ENCODE measurements at regions not wholly inside any gene's neighbourhood (a gene's known extent, or its start where the extent isn't known, plus 50 kb on each side); places are given as distances from the start of the nearest gene placed in this dataset.

- Histone ChIP-seq H3K27me3 (ENCODE audit: control insufficient read depth, insufficient read depth, low read length) (no peaks in the 10 kb centered on the region), H3K4me3 (ENCODE audit: low read length) (no peak overlapping the region), H3K4me1 (ENCODE audit: control insufficient read depth, insufficient read depth, low read length) (no peaks in the 10 kb centered on the region), H3K36me3 (ENCODE audit: control insufficient read depth, insufficient read depth, low read length) (no peaks in the 10 kb centered on the region), H3K27ac (ENCODE audit: low read length) (no peak overlapping the region), H3K9me3 (ENCODE audit: control insufficient read depth, insufficient read depth, low read length) (no peaks in the 10 kb centered on the region)
- Mint-ChIP-seq H3K4me3 (no peak overlapping the region), H3K27ac (no peak overlapping the region), H3K27me3 (ENCODE audit: low read depth in 2 of 2) (no peaks in the 10 kb centered on the region), H3K9me3 (peaks cover 0 to 5% of the 10 kb centered on the region in 2 donors), H3K36me3 (no peaks in the 10 kb centered on the region), H3K4me1 (no peaks in the 10 kb centered on the region)
- ATAC-seq: no peak
- DNase-seq: no peak
- WGBS (ENCODE audit: insufficient coverage): 80% methylated on average over 6 of the region's 6 CpGs
- intact Hi-C loops (cut with micrococcal nuclease): no loop called here
- TF ChIP-seq, protein P1, sequence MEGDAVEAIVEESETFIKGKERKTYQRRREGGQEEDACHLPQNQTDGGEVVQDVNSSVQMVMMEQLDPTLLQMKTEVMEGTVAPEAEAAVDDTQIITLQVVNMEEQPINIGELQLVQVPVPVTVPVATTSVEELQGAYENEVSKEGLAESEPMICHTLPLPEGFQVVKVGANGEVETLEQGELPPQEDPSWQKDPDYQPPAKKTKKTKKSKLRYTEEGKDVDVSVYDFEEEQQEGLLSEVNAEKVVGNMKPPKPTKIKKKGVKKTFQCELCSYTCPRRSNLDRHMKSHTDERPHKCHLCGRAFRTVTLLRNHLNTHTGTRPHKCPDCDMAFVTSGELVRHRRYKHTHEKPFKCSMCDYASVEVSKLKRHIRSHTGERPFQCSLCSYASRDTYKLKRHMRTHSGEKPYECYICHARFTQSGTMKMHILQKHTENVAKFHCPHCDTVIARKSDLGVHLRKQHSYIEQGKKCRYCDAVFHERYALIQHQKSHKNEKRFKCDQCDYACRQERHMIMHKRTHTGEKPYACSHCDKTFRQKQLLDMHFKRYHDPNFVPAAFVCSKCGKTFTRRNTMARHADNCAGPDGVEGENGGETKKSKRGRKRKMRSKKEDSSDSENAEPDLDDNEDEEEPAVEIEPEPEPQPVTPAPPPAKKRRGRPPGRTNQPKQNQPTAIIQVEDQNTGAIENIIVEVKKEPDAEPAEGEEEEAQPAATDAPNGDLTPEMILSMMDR (IDR thresholded peaks at IDR 0.05): no peak
These were observed 64.6 kb upstream of the SPAG17 start for GRCh38 chr1:118249641-118250040.

- Histone ChIP-seq H3K36me3 (ENCODE audit: control insufficient read depth, insufficient read depth, low read length) (no peaks in the 10 kb centered on the region), H3K9me3 (ENCODE audit: control insufficient read depth, insufficient read depth, low read length) (no peaks in the 10 kb centered on the region), H3K4me3 (ENCODE audit: low read length) (no peak overlapping the region), H3K4me1 (ENCODE audit: control insufficient read depth, insufficient read depth, low read length) (no peaks in the 10 kb centered on the region), H3K27ac (ENCODE audit: low read length) (no peak overlapping the region), H3K27me3 (ENCODE audit: control insufficient read depth, insufficient read depth, low read length) (no peaks in the 10 kb centered on the region)
- TF ChIP-seq, protein P1 (IDR thresholded peaks at IDR 0.05): no peak
- no peak overlapping the region for H3K4me3 Mint-ChIP-seq
- intact Hi-C loops (cut with micrococcal nuclease): no loop called here
- WGBS (ENCODE audit: insufficient coverage): 75% methylated on average over 3 of the region's 3 CpGs
- H3K9me3 Mint-ChIP-seq: peaks cover 6 to 11% of the 10 kb centered on the region in 2 donors
- H3K36me3 Mint-ChIP-seq: no peaks in the 10 kb centered on the region
- DNase-seq: no peak
- no peak overlapping the region for H3K27ac Mint-ChIP-seq
- no peaks in the 10 kb centered on the region for H3K27me3 Mint-ChIP-seq (ENCODE audit: low read depth in 2 of 2)
- H3K4me1 Mint-ChIP-seq: no peaks in the 10 kb centered on the region
- no peak for ATAC-seq
These were observed 62.6 kb upstream of the SPAG17 start for GRCh38 chr1:118247593-118247992.

GRCh38 chr1:118246646-118247045 lies 61.6 kb upstream of the SPAG17 start:
- H3K4me3 Mint-ChIP-seq: no peak overlapping the region
- no peaks in the 10 kb centered on the region for H3K27me3 ChIP-seq (ENCODE audit: control insufficient read depth, insufficient read depth, low read length)
- peaks cover 6 to 11% of the 10 kb centered on the region in 2 donors for H3K9me3 Mint-ChIP-seq
- no peak for DNase-seq
- intact Hi-C loops (cut with micrococcal nuclease): no loop called here
- no peaks in the 10 kb centered on the region for H3K36me3 ChIP-seq (ENCODE audit: control insufficient read depth, insufficient read depth, low read length)
- H3K4me1 ChIP-seq (ENCODE audit: control insufficient read depth, insufficient read depth, low read length): no peaks in the 10 kb centered on the region
- no peaks in the 10 kb centered on the region for H3K9me3 ChIP-seq (ENCODE audit: control insufficient read depth, insufficient read depth, low read length)
- H3K27me3 Mint-ChIP-seq (ENCODE audit: low read depth in 2 of 2): no peaks in the 10 kb centered on the region
- no peak overlapping the region for H3K27ac Mint-ChIP-seq
- TF ChIP-seq, protein P1 (IDR thresholded peaks at IDR 0.05): no peak
- no peak overlapping the region for H3K27ac ChIP-seq (ENCODE audit: low read length)
- no peaks in the 10 kb centered on the region for H3K4me1 Mint-ChIP-seq
- no peak for ATAC-seq
- H3K4me3 ChIP-seq (ENCODE audit: low read length): no peak overlapping the region
- H3K36me3 Mint-ChIP-seq: no peaks in the 10 kb centered on the region

- H3K4me1 Mint-ChIP-seq: no peaks in the 10 kb centered on the region
- no peaks in the 10 kb centered on the region for H3K9me3 ChIP-seq (ENCODE audit: control insufficient read depth, insufficient read depth, low read length)
- 63% methylated on average over 3 of the region's 4 CpGs for whole genome bisulfite sequencing (ENCODE audit: insufficient coverage)
- H3K27ac ChIP-seq (ENCODE audit: low read length): no peak overlapping the region
- no peaks in the 10 kb centered on the region for H3K36me3 ChIP-seq (ENCODE audit: control insufficient read depth, insufficient read depth, low read length)
- H3K4me3 ChIP-seq (ENCODE audit: low read length): no peak overlapping the region
- no peaks in the 10 kb centered on the region for H3K27me3 Mint-ChIP-seq (ENCODE audit: low read depth in 2 of 2)
- H3K27me3 ChIP-seq (ENCODE audit: control insufficient read depth, insufficient read depth, low read length): no peaks in the 10 kb centered on the region
- no peaks in the 10 kb centered on the region for H3K36me3 Mint-ChIP-seq
- TF ChIP-seq, protein P1 (IDR thresholded peaks at IDR 0.05): no peak
- H3K4me1 ChIP-seq (ENCODE audit: control insufficient read depth, insufficient read depth, low read length): no peaks in the 10 kb centered on the region
- H3K9me3 Mint-ChIP-seq: peaks cover 9 to 13% of the 10 kb centered on the region in 2 donors
- DNase-seq: no peak
- H3K4me3 Mint-ChIP-seq: no peak overlapping the region
- no peak overlapping the region for H3K27ac Mint-ChIP-seq
- intact Hi-C loops (cut with micrococcal nuclease): no loop called here
- no peak for ATAC-seq
These were observed 59.2 kb upstream of the SPAG17 start for GRCh38 chr1:118244194-118244593.

Data from natural killer cell (primary cell).